Tibial nerve (tissue), 4 donors: ENCODE measurements at regions not wholly inside any gene's neighbourhood (a gene's known extent, or its start where the extent isn't known, plus 50 kb on each side); places are given as distances from the start of the nearest gene placed in this dataset.

Experiments used
- DNase-seq, 2 donors: peaks; one replicate each; pipeline ENCODE4 v3.0.0-alpha.2; 2019; ENCODE audit warnings: low spot score in 2 of 2
- H3K27ac ChIP-seq, 4 donors: fragments of 200-600 bp; sonication (generic) in 3 of 4; one replicate each; pipeline ENCODE4 v1.5.1; 2017 to 2019; ENCODE audit warnings: mild to moderate bottlenecking in 1 of 4
- H3K27me3 ChIP-seq, 2 donors: fragments of 200-600 bp; sonication (generic) in 1 of 2; one replicate each; pipeline versions ENCODE4 v1.5.1 to v1.6.0; 2017 to 2019
- H3K36me3 ChIP-seq, 3 donors: fragments of 200-600 bp; sonication (generic); one replicate each; pipeline ENCODE4 v1.5.1; 2018 to 2019
- H3K4me1 ChIP-seq, 4 donors: fragments of 200-600 bp; sonication (generic) in 3 of 4; one replicate each; pipeline ENCODE4 v1.5.1; 2017 to 2019
- H3K4me3 ChIP-seq, 4 donors: fragments of 200-600 bp; sonication (generic) in 3 of 4; one replicate each; pipeline ENCODE4 v1.5.1; 2017 to 2019; ENCODE audit warnings: mild to moderate bottlenecking in 1 of 4, moderate library complexity in 1 of 4
- H3K9me3 ChIP-seq, 4 donors: fragments of 200-600 bp; sonication (generic) in 3 of 4; one replicate each; pipeline ENCODE4 v1.5.1; 2017 to 2019
- CTCF ChIP-seq, 5 experiments: fragments of 200-600 bp in 3 of 5; fragments of 450-650 bp in 2 of 5; sonication (generic) in 3 of 5; IDR thresholded peaks; one replicate each; pipeline ENCODE4 v1.5.1; 2016 to 2019; ENCODE audit warnings: antibody characterized with exemption in 5 of 5, mild to moderate bottlenecking in 3 of 5, moderate library complexity in 2 of 5
- EP300 ChIP-seq, 2 donors: sonication (generic); formaldehyde crosslinking; IDR thresholded peaks; one replicate each; pipeline ENCODE4 v1.6.1; 2017; ENCODE audit warnings: antibody characterized with exemption in 2 of 2, mild to moderate bottlenecking in 1 of 2
- POLR2A ChIP-seq, 2 donors: fragments of 450-650 bp; IDR thresholded peaks; one replicate each; pipeline ENCODE4 v1.6.1; 2017; ENCODE audit warnings: antibody characterized with exemption in 2 of 2, mild to moderate bottlenecking in 2 of 2, moderate library complexity in 2 of 2
- WGBS, 2 donors: methylation state at CpG; one replicate each; pipeline ENCODE4 v1.1.5; 2018; 5-methylcytosine and 5-hydroxymethylcytosine counted together

GRCh38 chr7:116142374-116142773 is 68.0 kb upstream of the TES start:
- Histone ChIP-seq H3K27ac (no peak overlapping the region), H3K4me3 (no peak overlapping the region), H3K9me3 (no peaks in the 10 kb centered on the region), H3K4me1 (no peaks in the 10 kb centered on the region), H3K27me3 (no peaks in the 10 kb centered on the region), H3K36me3 (no peaks in the 10 kb centered on the region)
- WGBS, 2 donors, result 88 to 94% methylated on average over 1 of the region's 1 CpG
- DNase-seq, result no peak
- TF ChIP-seq CTCF (IDR thresholded peaks at IDR 0.05) (no peak), EP300 (IDR thresholded peaks at IDR 0.05) (no peak), POLR2A (IDR thresholded peaks at IDR 0.05) (no peak)

GRCh38 chr7:116142850-116143249 is 67.5 kb upstream of the TES start:
- TF ChIP-seq POLR2A (IDR thresholded peaks at IDR 0.05) (no peak), CTCF (IDR thresholded peaks at IDR 0.05) (no peak), EP300 (IDR thresholded peaks at IDR 0.05) (no peak)

GRCh38 chr7:116145245-116145852 is 65.0 kb upstream of the TES start:
- Histone ChIP-seq H3K27me3 (no peaks in the 10 kb centered on the region), H3K4me1 (no peaks in the 10 kb centered on the region), H3K4me3 (no peak overlapping the region), H3K9me3 (no peaks in the 10 kb centered on the region), H3K27ac (no peak overlapping the region), H3K36me3 (no peaks in the 10 kb centered on the region)
- TF ChIP-seq EP300 (IDR thresholded peaks at IDR 0.05) (no peak), POLR2A (IDR thresholded peaks at IDR 0.05) (no peak), CTCF (IDR thresholded peaks at IDR 0.05) (no peak)
- whole genome bisulfite sequencing, 2 donors, result 26 to 32% methylated on average over 2 of the region's 2 CpGs
- DNase-seq, result no peak

More at GRCh38 chr7:116142850-116143249, 67.5 kb upstream of the TES start:
- no peak for DNase-seq
- H3K4me3 ChIP-seq, result no peak overlapping the region
- WGBS, 2 donors, result 77 to 82% methylated on average over 6 of the region's 6 CpGs
- no peaks in the 10 kb centered on the region for H3K9me3 ChIP-seq
- H3K36me3 ChIP-seq, result no peaks in the 10 kb centered on the region
- H3K4me1 ChIP-seq, result no peaks in the 10 kb centered on the region
- H3K27ac ChIP-seq, result no peak overlapping the region
- no peaks in the 10 kb centered on the region for H3K27me3 ChIP-seq

GRCh38 chr7:116148108-116148507 is 62.2 kb upstream of the TES start:
- WGBS, 2 donors, result 69 to 78% methylated on average over 3 of the region's 3 CpGs
- TF ChIP-seq POLR2A (IDR thresholded peaks at IDR 0.05), result no peak
- TF ChIP-seq CTCF (IDR thresholded peaks at IDR 0.05), result no peak
- TF ChIP-seq EP300 (IDR thresholded peaks at IDR 0.05), result no peak
- no peak for DNase-seq
- H3K4me1 ChIP-seq, result no peaks in the 10 kb centered on the region
- H3K27ac ChIP-seq, result no peak overlapping the region
- H3K36me3 ChIP-seq, result no peaks in the 10 kb centered on the region
- no peaks in the 10 kb centered on the region for H3K9me3 ChIP-seq
- no peak overlapping the region for H3K4me3 ChIP-seq
- H3K27me3 ChIP-seq, result no peaks in the 10 kb centered on the region

- TF ChIP-seq CTCF (IDR thresholded peaks at IDR 0.05), result no peak
- no peak for TF ChIP-seq EP300 (IDR thresholded peaks at IDR 0.05)
- TF ChIP-seq POLR2A (IDR thresholded peaks at IDR 0.05), result no peak
- no peaks in the 10 kb centered on the region for H3K9me3 ChIP-seq
- WGBS, 2 donors, result 93 to 94% methylated on average over 8 of the region's 8 CpGs
Observed at GRCh38 chr7:116148626-116149025, 61.7 kb upstream of the TES start.

More at GRCh38 chr7:116148626-116149025, 61.7 kb upstream of the TES start:
- Histone ChIP-seq H3K4me1 (no peaks in the 10 kb centered on the region), H3K4me3 (no peak overlapping the region), H3K27me3 (no peaks in the 10 kb centered on the region), H3K36me3 (no peaks in the 10 kb centered on the region), H3K27ac (no peak overlapping the region)
- no peak for DNase-seq
